Activated T-cell treated with anti-CD3 and anti-CD28 coated beads for 1 hour (primary cell): ENCODE measurements at regions not wholly inside any gene's neighbourhood (a gene's known extent, or its start where the extent isn't known, plus 50 kb on each side); places are given as distances from the start of the nearest gene placed in this dataset.
"Not testable (repeated sequence)": the region's sequence is repeated elsewhere in the genome, so short reads cannot be mapped to it uniquely, and the experiment has no call there.

Source experiments
- DNase-seq: peaks from one replicate; pipeline ENCODE4 v3.0.0-alpha.2; 2020; ENCODE audit warnings: low read depth

DNA sequence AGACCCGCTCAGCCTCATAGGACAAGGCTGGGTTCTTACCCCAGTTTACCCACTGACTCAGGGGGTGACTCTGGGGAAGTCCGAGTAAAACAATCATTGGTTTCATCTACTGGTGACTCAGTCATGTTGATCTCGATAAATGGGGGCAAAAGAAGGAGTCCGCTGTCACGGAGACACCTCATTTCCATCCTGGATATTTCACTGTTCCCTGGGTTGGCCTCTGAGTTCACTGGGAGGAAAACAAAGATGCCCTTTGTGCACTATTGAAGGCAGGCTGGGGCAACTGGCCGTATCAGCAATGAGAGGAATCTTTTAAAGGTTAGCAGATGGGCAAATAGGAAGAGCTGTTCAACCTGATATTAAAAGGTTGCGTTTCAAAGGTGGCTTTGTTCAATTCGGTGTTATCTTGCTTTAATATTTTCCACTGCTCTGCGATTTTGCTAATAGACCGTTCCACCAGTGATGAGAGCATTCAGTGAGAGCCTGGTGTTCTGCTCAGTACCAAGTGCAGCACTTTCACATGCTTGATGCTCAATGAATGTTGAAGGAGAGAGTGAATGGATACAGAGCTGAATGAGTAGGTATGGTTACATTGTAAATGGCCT lies 110.2 kb upstream of the EGFLAM start:
- no peak for DNase-seq

GRCh38 chr5:38143384-38143783 lies 115.0 kb upstream of the EGFLAM start:
- no peak for DNase-seq

DNA sequence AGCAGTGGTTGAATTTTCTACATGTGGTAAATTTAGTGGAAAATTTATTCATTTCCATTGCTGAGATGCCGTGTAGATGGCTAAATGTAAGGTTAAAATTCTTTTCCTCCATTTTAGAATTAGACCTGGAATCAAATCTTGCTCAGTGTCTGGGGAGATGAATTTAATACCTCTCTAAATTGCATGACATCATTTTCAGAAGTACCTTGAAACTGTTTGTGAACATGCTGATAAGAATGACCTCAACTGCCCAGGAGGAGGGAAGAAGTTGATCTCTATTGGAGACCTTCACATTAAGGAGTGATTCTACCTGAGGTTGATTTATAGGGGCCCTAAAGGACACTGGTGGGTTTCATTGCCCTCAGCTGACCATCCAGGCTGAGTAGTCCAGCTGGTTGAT lies 116.7 kb upstream of the EGFLAM start:
- no peak for DNase-seq

GRCh38 chr5:38138574-38138973 lies 119.8 kb upstream of the EGFLAM start:
- no peak for DNase-seq

- no peak for DNase-seq
These were observed 122.8 kb upstream of the EGFLAM start for GRCh38 chr5:38135486-38136039.

- DNase-seq: no peak
These were observed 123.5 kb upstream of the EGFLAM start for GRCh38 chr5:38134810-38135209.

DNA sequence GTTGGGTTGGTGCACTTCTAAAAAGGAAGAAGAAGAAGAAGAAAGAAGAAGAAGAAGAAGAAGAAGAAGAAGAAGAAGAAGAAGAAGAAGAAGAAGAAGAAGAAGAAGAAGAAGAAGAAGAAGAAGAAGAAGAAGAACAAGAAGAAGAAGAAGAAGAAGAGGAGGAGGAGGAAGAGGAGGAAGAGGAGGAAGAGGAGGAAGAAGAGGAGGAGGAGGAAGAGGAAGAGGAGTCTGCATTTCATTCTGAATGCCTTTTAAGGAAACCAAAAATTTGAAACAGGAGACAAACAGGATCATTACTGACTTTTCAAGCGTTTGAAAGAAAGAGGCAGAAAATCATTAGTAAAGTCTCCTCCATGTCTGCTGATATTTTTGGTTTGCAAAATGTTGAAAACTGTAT lies 124.1 kb upstream of the EGFLAM start:
- DNase-seq: not testable (repeated sequence)

- no peak for DNase-seq
These were observed 126.7 kb upstream of the EGFLAM start for GRCh38 chr5:38131686-38132085.

GRCh38 chr5:38124321-38124720 lies 134.0 kb upstream of the EGFLAM start:
- no peak for DNase-seq

GRCh38 chr5:38121420-38121819 lies 136.9 kb upstream of the EGFLAM start:
- no peak for DNase-seq

GRCh38 chr5:38119836-38120235 lies 138.5 kb upstream of the EGFLAM start:
- DNase-seq: no peak

DNA sequence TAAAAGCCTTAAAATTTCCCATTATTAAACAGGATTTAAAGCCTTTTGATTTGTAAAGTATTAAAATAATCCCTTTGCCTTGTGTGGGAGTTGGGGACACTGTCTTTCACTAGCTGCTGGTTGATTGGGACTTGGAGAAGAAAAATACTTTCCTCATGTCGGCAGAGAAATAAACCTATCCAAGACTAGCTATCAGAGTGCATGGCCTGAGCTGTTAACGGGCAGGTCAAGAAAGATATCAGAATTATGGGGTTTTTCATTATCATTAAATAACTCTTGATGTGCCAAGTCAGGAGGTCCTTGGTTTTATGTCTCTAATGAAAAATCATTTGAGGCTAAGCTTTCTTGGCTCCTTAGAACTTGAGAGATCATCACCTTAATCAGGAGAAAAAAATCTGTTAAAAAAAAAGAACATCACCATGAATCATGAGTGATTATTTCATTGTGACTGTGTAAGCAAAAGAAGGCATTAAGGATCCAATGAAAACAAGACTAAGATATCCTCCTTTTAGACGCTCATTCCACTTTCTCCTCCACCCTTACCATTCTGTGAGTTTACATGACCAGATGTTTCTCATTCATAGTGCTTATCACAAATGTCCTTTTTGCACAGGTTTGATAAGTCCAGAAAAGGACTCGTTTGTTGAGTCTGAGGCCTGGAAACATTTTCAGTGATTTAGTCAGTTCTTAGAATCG lies 140.4 kb upstream of the EGFLAM start:
- DNase-seq: no peak

DNA sequence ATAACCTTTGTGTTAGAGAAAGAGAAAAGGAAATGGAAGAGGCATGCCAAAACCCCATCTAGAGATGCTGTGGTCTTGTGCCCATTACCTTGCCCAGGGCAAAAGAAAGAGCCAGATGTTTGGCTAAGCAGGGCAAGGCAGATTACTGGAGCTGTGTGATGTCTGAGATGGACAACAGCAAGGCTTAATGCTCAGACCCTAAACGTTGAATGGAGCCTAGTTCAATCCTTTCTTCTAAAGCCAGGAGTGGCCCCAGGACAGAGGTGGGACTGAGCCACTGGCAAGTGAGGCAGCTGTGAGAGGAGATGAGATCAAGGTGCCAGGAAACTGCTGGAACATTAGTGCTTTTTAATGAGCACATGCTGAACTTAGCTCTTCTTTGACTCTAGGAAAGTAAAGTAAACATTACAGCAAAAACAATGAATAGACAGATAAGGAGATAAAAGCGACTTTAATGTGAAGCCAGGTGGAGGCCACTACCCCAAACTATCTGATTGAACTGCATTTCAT lies 143.0 kb upstream of the EGFLAM start:
- DNase-seq: no peak

- DNase-seq: no peak
These were observed 144.5 kb upstream of the EGFLAM start for GRCh38 chr5:38113880-38114279.

DNA sequence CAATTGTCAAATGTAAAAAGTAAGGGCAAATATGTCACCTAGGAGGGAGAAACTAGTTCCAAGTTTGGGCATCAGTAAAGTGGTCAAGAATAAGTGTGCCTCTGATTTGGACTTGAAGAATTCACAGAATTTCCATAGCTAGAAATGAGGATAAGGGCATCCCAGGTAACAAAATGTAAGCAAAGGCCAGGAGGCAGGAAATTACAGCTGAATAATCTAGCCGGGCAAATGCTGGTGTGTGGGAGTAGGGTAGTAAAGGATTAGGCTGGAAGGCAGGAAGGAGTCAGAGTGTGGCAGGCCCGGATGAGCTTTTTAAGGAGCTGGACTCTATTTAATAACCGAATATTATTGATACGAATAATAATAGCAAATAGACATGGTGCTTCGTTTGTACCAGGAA lies 144.9 kb upstream of the EGFLAM start:
- DNase-seq: no peak

DNA sequence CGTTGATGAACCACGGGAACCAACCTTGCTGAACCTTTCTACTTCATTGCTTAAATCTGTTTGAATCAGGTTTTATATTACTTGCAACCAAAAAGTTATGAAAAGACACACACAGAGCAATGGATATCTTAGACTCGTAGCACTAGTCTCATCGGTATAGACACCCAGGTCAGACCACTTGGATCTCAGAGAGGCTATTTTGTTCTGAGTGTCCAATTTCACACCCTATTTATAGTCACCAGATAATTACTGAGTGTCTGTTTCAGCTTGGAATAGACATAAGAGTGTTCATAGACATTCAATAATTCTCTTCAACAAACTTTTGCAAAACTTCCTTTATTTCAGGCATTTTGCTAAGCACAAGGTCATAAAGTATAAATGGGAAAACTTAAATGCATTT lies 145.4 kb upstream of the EGFLAM start:
- no peak for DNase-seq

GRCh38 chr5:38110130-38110529 lies 148.2 kb upstream of the EGFLAM start:
- DNase-seq: no peak

GRCh38 chr5:38107096-38107495 lies 151.3 kb upstream of the EGFLAM start:
- no peak for DNase-seq

DNA sequence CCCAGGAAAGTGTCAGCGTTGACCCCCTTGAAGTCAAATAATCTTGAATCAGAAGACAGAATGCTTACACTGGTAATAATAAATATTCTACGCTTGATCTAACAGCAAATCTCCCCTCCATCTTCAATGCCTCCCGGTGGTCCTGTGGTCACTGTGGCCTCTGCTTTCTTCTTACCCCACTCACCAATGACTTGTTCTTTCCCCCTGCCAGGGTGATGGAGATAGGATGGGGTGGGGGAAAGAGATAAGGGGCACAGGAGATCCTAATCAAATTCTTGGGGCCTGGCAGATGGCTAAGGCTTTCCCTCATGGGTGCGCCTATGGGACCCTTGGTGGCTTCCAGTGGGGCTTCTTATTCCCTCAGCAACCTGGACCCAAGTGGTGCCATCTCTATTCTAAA lies 152.6 kb upstream of the EGFLAM start:
- no peak for DNase-seq

GRCh38 chr5:38105231-38105570 lies 153.2 kb upstream of the EGFLAM start:
- DNase-seq: no peak

GRCh38 chr5:38104497-38105230 lies 153.7 kb upstream of the EGFLAM start:
- DNase-seq: no peak

GRCh38 chr5:38101897-38102296 lies 156.5 kb upstream of the EGFLAM start:
- DNase-seq: no peak
